Testis (tissue), 2 donors: ENCODE measurements at regions not wholly inside any gene's neighbourhood (a gene's known extent, or its start where the extent isn't known, plus 50 kb on each side); places are given as distances from the start of the nearest gene placed in this dataset.

Source experiments
- DNase-seq: peaks from one replicate; pipeline ENCODE4 v3.0.0-alpha.2; 2019
- H3K27ac ChIP-seq, 2 donors: fragments of 200-600 bp; sonication (generic); one replicate each; pipeline ENCODE4 v1.5.1; 2019
- H3K27me3 ChIP-seq: fragments of 200-600 bp; sonication (generic); one replicate; pipeline ENCODE4 v1.5.1; 2019
- H3K36me3 ChIP-seq: fragments of 200-600 bp; sonication (generic); one replicate; pipeline ENCODE4 v1.5.1; 2017; ENCODE audit warnings: low read depth; ENCODE audit errors: missing control alignments
- H3K4me1 ChIP-seq: fragments of 200-600 bp; sonication (generic); one replicate; pipeline ENCODE4 v1.5.1; 2019
- H3K4me3 ChIP-seq, 2 donors: fragments of 200-600 bp; sonication (generic); one replicate each; pipeline ENCODE4 v1.5.1; 2017 to 2019
- H3K9me3 ChIP-seq: fragments of 200-600 bp; sonication (generic); one replicate; pipeline ENCODE4 v1.5.1; 2017
- POLR2A ChIP-seq: fragments of 450-650 bp; IDR thresholded peaks from one replicate; pipeline ENCODE4 v1.6.1; 2017; ENCODE audit warnings: antibody characterized with exemption, mild to moderate bottlenecking, moderate library complexity
- WGBS, 2 donors: methylation state at CpG; one replicate each; pipeline ENCODE4 v1.1.5; 2018; 5-methylcytosine and 5-hydroxymethylcytosine counted together
- intact Hi-C: fragments of 100-400 bp; cut with DNase I; formaldehyde crosslinking; loops from one replicate; pipeline ENCODE4 v1.15.1; 2023; ENCODE audit warnings: low total_unique reads
- TF ChIP-seq, protein P1 (sequence below), 3 experiments: fragments of 450-650 bp in 2 of 3; fragments of 200-600 bp in 1 of 3; sonication (generic) in 1 of 3; IDR thresholded peaks; one replicate each; pipeline ENCODE4 v1.5.1; 2016 to 2019; ENCODE audit warnings: antibody characterized with exemption in 3 of 3, mild to moderate bottlenecking in 2 of 3, moderate library complexity in 1 of 3

DNA sequence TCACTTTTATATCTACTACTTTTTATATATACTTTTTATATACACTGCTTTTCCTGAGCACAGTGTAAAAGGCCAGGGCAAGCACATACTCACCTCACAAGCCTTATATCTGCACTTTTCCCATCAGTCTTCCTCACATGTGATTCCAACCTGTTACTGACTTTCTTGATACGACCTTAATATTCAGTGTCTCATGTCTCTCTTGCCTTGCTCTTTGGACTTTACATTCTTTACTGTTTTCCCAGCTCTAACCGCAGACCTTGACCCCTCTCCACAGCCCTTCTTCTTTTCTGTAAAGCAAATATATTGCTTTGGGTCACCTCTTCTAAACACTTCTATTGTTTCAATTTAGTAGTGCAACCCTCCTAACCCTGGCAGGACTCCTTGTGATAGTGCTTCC, 353.1 kb upstream of the ANO5 start:
- H3K36me3 ChIP-seq = no peaks in the 10 kb centered on the region
- H3K4me1 ChIP-seq = no peaks in the 10 kb centered on the region
- no peaks in the 10 kb centered on the region for H3K27me3 ChIP-seq
- DNase-seq = no peak
- no peak overlapping the region for H3K4me3 ChIP-seq
- WGBS, 2 donors = 58 to 70% methylated on average over 2 of the region's 2 CpGs
- no peak overlapping the region for H3K27ac ChIP-seq
- intact Hi-C loops = no loop called here
- H3K9me3 ChIP-seq = no peaks in the 10 kb centered on the region
- TF ChIP-seq, protein P1, sequence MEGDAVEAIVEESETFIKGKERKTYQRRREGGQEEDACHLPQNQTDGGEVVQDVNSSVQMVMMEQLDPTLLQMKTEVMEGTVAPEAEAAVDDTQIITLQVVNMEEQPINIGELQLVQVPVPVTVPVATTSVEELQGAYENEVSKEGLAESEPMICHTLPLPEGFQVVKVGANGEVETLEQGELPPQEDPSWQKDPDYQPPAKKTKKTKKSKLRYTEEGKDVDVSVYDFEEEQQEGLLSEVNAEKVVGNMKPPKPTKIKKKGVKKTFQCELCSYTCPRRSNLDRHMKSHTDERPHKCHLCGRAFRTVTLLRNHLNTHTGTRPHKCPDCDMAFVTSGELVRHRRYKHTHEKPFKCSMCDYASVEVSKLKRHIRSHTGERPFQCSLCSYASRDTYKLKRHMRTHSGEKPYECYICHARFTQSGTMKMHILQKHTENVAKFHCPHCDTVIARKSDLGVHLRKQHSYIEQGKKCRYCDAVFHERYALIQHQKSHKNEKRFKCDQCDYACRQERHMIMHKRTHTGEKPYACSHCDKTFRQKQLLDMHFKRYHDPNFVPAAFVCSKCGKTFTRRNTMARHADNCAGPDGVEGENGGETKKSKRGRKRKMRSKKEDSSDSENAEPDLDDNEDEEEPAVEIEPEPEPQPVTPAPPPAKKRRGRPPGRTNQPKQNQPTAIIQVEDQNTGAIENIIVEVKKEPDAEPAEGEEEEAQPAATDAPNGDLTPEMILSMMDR (IDR thresholded peaks at IDR 0.05) = no peak
- no peak for TF ChIP-seq POLR2A

DNA sequence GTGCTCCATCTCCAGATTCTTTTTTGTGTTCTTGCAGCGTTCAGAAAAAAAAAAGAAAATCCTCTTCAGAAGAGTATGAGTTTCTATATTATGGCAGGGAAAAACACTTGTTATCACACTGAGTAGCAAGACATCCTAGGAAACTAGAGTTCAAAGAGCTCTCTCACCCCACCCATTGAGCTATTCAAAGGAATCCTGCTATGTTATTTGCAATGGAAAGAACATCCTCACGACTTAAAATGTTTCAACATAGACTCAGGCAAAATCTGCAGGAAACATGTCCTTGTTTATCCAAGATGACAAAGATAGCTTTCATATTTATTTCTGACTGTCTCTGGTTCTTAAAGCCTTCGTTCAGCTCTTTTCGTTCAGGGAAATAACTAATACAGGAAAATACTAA, 331.6 kb upstream of the ANO5 start:
- H3K27me3 ChIP-seq = no peaks in the 10 kb centered on the region
- H3K27ac ChIP-seq = no peak overlapping the region
- 37 to 44% methylated on average over 4 of the region's 4 CpGs for WGBS, 2 donors
- no peaks in the 10 kb centered on the region for H3K36me3 ChIP-seq
- H3K9me3 ChIP-seq = no peaks in the 10 kb centered on the region
- intact Hi-C loops = no loop called here
- DNase-seq = no peak
- H3K4me3 ChIP-seq = no peak overlapping the region
- TF ChIP-seq POLR2A = no peak
- TF ChIP-seq, protein P1 (IDR thresholded peaks at IDR 0.05) = no peak
- H3K4me1 ChIP-seq = no peaks in the 10 kb centered on the region

DNA sequence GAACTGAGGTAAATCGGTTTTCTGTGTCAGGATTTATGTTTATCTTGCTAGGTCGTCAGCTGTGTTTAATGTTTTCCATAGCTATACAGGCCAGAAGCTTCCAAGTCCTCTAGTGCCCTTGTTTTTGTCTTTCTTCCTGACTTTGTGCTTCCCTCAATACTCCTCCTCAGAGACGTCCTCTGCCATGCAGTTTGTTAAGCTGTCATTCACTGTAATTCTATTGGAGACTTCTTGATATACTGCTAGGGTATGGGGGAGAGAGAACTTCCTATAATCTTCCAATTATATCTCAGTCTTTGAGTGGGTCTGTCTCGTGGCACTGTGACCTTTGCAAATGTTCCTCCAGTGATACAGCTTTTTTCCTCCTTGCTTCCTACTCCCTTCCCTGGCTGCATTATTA, 327.3 kb upstream of the ANO5 start:
- Histone ChIP-seq H3K4me1 (no peaks in the 10 kb centered on the region), H3K9me3 (no peaks in the 10 kb centered on the region), H3K4me3 (no peak overlapping the region), H3K36me3 (no peaks in the 10 kb centered on the region), H3K27ac (no peak overlapping the region), H3K27me3 (no peaks in the 10 kb centered on the region)
- DNase-seq = no peak
- 27 to 40% methylated on average over 4 of the region's 4 CpGs for WGBS, 2 donors
- TF ChIP-seq POLR2A = no peak
- TF ChIP-seq, protein P1 (IDR thresholded peaks at IDR 0.05) = no peak
- intact Hi-C loops = no loop called here

DNA sequence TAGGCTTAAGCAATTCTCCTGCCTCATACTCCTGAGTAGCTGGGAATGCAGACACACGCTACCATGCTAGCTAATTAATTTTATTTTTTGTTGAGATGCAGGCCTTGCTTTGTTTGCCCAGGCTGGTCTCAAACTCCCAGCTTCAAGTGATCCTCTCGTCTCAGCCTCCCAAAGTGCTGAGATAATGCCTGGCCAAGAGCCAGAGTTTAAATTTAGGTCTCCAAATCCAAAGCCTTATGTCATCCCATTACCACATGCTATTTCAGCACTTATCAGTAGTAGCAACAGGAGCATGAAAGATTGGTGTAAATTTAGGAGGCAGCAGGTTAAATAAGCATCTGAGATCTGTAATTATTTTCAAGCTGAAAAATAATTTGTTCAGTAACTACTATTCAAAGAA, 326.1 kb upstream of the ANO5 start:
- Histone ChIP-seq H3K4me3 (no peak overlapping the region), H3K27ac (no peak overlapping the region), H3K36me3 (no peaks in the 10 kb centered on the region), H3K27me3 (no peaks in the 10 kb centered on the region), H3K9me3 (no peaks in the 10 kb centered on the region), H3K4me1 (no peaks in the 10 kb centered on the region)
- intact Hi-C loops = no loop called here
- 48 to 57% methylated on average over 2 of the region's 2 CpGs for WGBS, 2 donors
- TF ChIP-seq, protein P1 (IDR thresholded peaks at IDR 0.05) = no peak
- no peak for TF ChIP-seq POLR2A
- no peak for DNase-seq

DNA sequence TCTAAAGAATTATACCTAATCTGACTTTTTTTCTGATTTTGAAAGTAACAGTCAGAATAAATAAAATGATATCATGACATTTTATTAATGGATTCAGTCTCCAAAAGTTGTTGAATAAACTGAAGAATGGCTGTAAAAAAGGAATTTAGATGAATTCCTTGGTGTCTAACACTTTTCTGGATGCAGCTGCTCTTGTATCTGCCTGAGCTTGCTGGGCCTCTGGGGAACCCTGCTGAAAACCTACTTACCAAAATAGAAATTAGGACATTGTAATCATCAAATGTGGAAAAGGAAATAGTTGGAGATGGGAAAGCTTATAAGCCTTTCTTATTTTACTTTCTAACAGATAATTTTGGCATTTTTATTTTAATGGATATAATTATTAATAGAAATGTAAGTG, 315.7 kb upstream of the ANO5 start:
- no peaks in the 10 kb centered on the region for H3K9me3 ChIP-seq
- intact Hi-C loops = no loop called here
- no peak overlapping the region for H3K4me3 ChIP-seq
- no peak overlapping the region for H3K27ac ChIP-seq
- no peaks in the 10 kb centered on the region for H3K27me3 ChIP-seq
- no peak for DNase-seq
- no peaks in the 10 kb centered on the region for H3K4me1 ChIP-seq
- no peaks in the 10 kb centered on the region for H3K36me3 ChIP-seq
- TF ChIP-seq, protein P1 (IDR thresholded peaks at IDR 0.05) = no peak
- TF ChIP-seq POLR2A = no peak
